ENCODE measurements at regions not wholly inside any gene's neighbourhood (a gene's known extent, or its start where the extent isn't known, plus 50 kb on each side); places are given as distances from the start of the nearest gene placed in this dataset.

DNA sequence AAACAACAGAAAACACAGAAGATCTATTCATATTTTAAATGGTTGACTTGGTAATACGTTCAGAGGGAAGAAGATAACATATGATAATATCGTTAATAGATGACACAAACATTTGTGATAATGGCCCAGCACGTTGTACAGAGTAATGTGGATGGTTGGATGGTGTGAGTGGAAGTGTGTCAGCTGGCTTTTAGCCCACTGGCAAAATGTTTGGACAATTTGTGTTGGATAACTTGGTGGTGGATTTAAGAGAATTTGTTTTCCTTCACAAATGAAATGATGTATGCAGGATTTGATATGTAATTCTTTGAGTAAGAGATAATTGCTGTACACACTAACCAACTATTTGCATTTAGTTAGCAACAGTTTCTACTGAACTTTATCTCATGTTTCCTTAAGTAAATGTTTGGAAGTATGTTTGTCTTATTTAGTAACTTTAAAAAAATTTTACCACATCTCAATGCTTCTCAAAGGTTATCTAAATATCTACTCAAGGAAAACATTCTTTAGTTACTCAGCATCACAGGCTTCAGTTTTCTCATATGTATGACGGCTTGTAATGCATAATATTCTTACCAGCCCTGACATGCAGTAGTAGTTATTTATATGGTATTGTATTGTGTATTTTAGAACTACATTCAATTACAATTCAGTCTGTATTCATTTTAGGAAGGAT, 328.5 kb upstream of the GOLIM4 start:
- TF ChIP-seq, protein P1, sequence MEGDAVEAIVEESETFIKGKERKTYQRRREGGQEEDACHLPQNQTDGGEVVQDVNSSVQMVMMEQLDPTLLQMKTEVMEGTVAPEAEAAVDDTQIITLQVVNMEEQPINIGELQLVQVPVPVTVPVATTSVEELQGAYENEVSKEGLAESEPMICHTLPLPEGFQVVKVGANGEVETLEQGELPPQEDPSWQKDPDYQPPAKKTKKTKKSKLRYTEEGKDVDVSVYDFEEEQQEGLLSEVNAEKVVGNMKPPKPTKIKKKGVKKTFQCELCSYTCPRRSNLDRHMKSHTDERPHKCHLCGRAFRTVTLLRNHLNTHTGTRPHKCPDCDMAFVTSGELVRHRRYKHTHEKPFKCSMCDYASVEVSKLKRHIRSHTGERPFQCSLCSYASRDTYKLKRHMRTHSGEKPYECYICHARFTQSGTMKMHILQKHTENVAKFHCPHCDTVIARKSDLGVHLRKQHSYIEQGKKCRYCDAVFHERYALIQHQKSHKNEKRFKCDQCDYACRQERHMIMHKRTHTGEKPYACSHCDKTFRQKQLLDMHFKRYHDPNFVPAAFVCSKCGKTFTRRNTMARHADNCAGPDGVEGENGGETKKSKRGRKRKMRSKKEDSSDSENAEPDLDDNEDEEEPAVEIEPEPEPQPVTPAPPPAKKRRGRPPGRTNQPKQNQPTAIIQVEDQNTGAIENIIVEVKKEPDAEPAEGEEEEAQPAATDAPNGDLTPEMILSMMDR (IDR thresholded peaks at IDR 0.05; ENCODE audit: low read depth, low read length), result no peak

DNA sequence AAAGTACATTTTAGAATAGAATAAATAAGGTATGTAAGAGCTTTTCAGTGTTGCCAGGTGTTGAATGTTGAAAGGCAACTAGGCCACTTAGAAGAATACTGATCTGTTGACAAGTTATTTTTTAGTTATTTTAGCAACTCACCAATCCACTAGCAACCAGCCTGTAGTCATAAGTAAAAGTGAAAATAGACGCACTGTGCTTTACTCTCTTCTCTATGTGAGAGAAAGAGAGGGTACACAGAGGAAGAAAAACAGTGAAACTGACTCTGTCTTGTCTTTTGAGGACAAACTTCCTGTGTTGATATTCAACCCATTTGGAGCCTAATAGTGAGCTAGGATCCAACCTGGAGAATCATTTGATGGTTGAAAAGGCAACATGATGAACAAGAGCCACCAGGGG, 327.1 kb upstream of the GOLIM4 start:
- TF ChIP-seq, protein P1 (IDR thresholded peaks at IDR 0.05; ENCODE audit: low read depth, low read length), result no peak
- no peak overlapping the region for H3K4me3 ChIP-seq (ENCODE audit: low read depth, low read length)

More for the DNA sequence above, 328.5 kb upstream of the GOLIM4 start:
- H3K4me3 ChIP-seq (ENCODE audit: low read depth, low read length), result no peak overlapping the region

DNA sequence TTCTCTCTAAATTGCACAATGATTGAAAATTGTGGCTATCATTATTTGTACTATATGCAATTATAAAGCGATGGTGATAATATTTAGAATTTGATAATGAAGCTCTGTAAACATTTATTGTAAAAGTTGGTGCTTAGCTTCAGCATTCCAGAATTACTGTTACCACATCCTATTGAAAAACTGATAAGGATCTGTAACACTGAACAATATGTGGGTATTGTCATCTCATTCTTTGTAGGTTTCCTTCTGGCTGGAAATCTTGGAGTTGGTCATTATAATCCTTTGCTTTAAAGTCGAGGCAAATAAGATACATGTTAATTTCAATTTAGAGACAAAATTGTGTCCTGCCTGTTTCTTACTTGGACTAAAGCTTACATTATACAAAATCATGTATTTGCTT, 323.4 kb upstream of the GOLIM4 start:
- TF ChIP-seq, protein P1 (IDR thresholded peaks at IDR 0.05; ENCODE audit: low read depth, low read length), result no peak
- H3K4me3 ChIP-seq (ENCODE audit: low read depth, low read length), result no peak overlapping the region

DNA sequence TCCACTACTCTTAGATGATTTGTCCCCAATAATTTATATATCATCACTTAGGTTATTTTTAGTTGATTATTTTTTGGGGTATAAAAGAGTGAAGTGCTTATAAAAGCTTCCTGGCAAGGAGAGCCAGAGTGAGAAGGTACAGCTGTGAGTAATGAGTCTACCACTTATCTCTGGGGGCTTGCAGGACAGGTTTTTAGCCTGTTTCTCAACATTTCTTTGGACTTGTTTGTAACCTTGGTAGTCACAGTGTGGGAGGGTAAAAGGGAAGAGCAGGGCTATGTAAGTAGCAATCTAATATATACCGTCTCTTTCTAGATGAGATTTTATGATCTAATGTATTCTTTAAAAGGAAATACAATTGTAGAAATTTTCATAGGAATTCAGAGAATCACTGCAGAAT, 321.3 kb upstream of the GOLIM4 start:
- H3K4me3 ChIP-seq (ENCODE audit: low read depth, low read length), result no peak overlapping the region
- TF ChIP-seq, protein P1 (IDR thresholded peaks at IDR 0.05; ENCODE audit: low read depth, low read length), result no peak

DNA sequence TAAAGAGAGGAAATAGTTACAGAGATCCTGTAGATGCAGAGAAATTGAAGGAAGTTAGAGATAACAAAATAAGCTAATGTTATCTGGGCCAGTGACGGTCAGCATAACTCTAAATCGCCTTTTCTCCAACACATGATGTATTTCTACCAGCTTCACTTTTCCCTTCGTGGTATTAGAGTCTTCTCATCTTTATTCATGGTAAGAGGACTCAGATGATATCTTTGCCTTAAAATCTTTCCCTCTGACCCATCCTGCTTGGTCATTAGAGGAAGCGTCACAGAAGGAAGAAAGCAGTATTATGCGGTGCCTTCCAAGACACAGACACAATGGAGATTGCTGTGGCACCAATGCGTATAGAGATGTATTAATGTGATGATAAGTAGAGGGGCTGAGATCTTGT, 320.7 kb upstream of the GOLIM4 start:
- TF ChIP-seq, protein P1 (IDR thresholded peaks at IDR 0.05; ENCODE audit: low read depth, low read length), result no peak
- no peak overlapping the region for H3K4me3 ChIP-seq (ENCODE audit: low read depth, low read length)

DNA sequence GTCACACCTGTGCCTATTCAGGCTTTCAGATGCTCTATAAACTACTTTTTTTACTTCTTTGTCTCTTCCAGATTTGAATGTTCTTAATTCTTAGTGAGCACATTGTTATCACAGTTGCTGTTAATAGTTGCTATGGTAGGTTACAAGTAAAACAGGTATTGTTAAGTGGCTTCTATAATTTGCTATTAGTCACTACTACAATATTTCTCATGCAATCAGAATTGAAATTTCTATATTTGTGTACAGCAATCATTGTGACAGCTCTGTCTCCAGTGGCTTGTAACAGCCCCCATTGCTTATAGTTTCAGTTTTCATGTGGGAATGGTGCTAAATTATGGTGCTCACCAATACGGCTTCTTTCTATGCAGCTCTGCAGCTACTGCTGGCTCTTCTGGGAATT, 318.4 kb upstream of the GOLIM4 start:
- TF ChIP-seq, protein P1 (IDR thresholded peaks at IDR 0.05; ENCODE audit: low read depth, low read length), result no peak
- H3K4me3 ChIP-seq (ENCODE audit: low read depth, low read length), result no peak overlapping the region

DNA sequence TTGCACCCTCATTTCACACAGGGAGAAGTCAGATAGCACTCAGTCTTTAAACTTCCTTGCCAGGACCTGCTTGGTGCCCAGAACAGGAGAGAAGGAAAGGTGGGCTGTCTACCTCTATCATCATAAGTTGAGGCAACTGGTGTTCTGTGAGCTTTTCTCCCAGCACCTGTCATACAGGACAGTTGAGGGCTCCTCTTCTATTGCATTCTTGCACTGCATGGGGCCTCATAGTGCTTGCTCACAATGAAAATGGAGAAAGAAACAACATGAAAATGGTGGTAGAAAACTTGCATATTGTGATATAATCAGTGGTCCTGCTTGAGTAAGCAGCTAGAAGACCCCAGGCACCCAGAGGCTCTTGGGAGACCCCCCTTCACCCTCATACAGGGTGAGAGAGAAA, 311.7 kb upstream of the GOLIM4 start:
- TF ChIP-seq, protein P1 (IDR thresholded peaks at IDR 0.05; ENCODE audit: low read depth, low read length), result no peak
- H3K4me3 ChIP-seq (ENCODE audit: low read depth, low read length), result no peak overlapping the region
